H1 (cell line): ENCODE measurements at regions not wholly inside any gene's neighbourhood (a gene's known extent, or its start where the extent isn't known, plus 50 kb on each side); places are given as distances from the start of the nearest gene placed in this dataset.
A peak's percentile ranks its signal among the peaks of the same experiment; 100 is the strongest.

ENCODE experiments used
- CTCF ChIA-PET: fragments of 300-600 bp; sonication (Branson Sonifier 250); formaldehyde crosslinking; loops from one replicate; lab custom pipeline; 2021; ENCODE audit not compliant: partially characterized antibody; lab: Charles Lee
- POLR2A ChIA-PET: fragments of 300-600 bp; sonication (Branson Sonifier 250); formaldehyde crosslinking; loops from one replicate; lab custom pipeline; 2021; ENCODE audit warnings: inconsistent platforms; ENCODE audit not compliant: partially characterized antibody; lab: Charles Lee
- DNase-seq, 2 experiments: peaks; one replicate each; pipeline versions ENCODE4 v3.0.0 to v3.0.0-alpha.2; 2010 to 2022; ENCODE audit warnings: low spot score in 2 of 2, low read depth in 1 of 2, mixed read lengths in 1 of 2
- FAIRE-seq: peaks from 2 replicates; lab custom pipeline; 2011; peaks lifted over from hg19 to GRCh38; lab: Jason Lieb, UNC
- H2AFZ ChIP-seq: 2 replicates; pipeline ENCODE4 v1.8.1; 2012; ENCODE audit warnings: low read length, inconsistent platforms
- H2AK5ac ChIP-seq: 2 replicates; pipeline ENCODE4 v1.6.1; 2013; ENCODE audit warnings: low read depth, low read length
- H2BK120ac ChIP-seq: replicated peaks from 2 replicates; pipeline ENCODE3; 2013; ENCODE audit warnings: low read depth, low read length, inconsistent platforms
- H2BK12ac ChIP-seq: 2 replicates; pipeline ENCODE4 v1.6.1; 2013; ENCODE audit warnings: low read depth, low read length
- H2BK15ac ChIP-seq: 2 replicates; pipeline ENCODE4 v1.6.1; 2013; ENCODE audit warnings: low read length
- H2BK20ac ChIP-seq: 2 replicates; pipeline ENCODE4 v1.6.1; 2013; ENCODE audit warnings: low read length
- H2BK5ac ChIP-seq: 2 replicates; pipeline ENCODE4 v1.6.1; 2013; ENCODE audit warnings: low read depth, low read length
- H3K14ac ChIP-seq: 2 replicates; pipeline ENCODE4 v1.6.1; 2013; ENCODE audit warnings: inconsistent platforms; ENCODE audit not compliant: insufficient read length
- H3K18ac ChIP-seq: 2 replicates; pipeline ENCODE4 v1.6.1; 2013; ENCODE audit warnings: low read length; ENCODE audit errors: extremely low read depth
- H3K23ac ChIP-seq: 2 replicates; pipeline ENCODE4 v1.6.1; 2013; ENCODE audit warnings: inconsistent platforms; ENCODE audit not compliant: insufficient read length
- H3K23me2 ChIP-seq: 2 replicates; pipeline ENCODE4 v1.6.1; 2013; ENCODE audit warnings: low read depth, low read length
- H3K27ac ChIP-seq: 2 replicates; pipeline ENCODE4 v1.6.1; 2011; ENCODE audit warnings: low read depth, low read length, inconsistent platforms
- H3K27me3 ChIP-seq, 4 experiments: replicated peaks in 1 of 4; 1 replicate in 1 of 4; 2 replicates in 3 of 4; pipeline versions ENCODE4 v1.6.1 to v1.8.1; 2011 to 2013; ENCODE audit warnings: low read length in 3 of 4, mild to moderate bottlenecking in 3 of 4, inconsistent platforms in 2 of 4, mixed read lengths in 2 of 4, moderate library complexity in 1 of 4; ENCODE audit not compliant: control insufficient read depth in 3 of 4, insufficient read depth in 3 of 4; ENCODE audit errors: extremely low read depth in 1 of 4
- H3K36me3 ChIP-seq, 4 experiments: 2 replicates each; pipeline versions ENCODE4 v1.6.1 to v1.8.1; 2011 to 2013; ENCODE audit warnings: mild to moderate bottlenecking in 4 of 4, low read length in 3 of 4, moderate library complexity in 2 of 4, control low read depth in 1 of 4, inconsistent platforms in 1 of 4; ENCODE audit not compliant: insufficient read depth in 4 of 4, control insufficient read depth in 2 of 4
- H3K4ac ChIP-seq: replicated peaks from 2 replicates; pipeline ENCODE3; 2013; ENCODE audit warnings: low read length, low read depth, mixed read lengths, inconsistent platforms; ENCODE audit not compliant: insufficient read length
- H3K4me1 ChIP-seq, 4 experiments: replicated peaks in 1 of 4; 1 replicate in 1 of 4; 2 replicates in 3 of 4; pipeline versions ENCODE4 v1.6.1 to v1.8.1; 2011 to 2013; ENCODE audit warnings: low read length in 3 of 4, inconsistent platforms in 2 of 4, mixed read lengths in 1 of 4; ENCODE audit not compliant: insufficient read depth in 4 of 4, control insufficient read depth in 3 of 4
- H3K4me2 ChIP-seq, 2 experiments: 2 replicates each; pipeline versions ENCODE4 v1.6.1 to v1.8.1; 2011 to 2013; ENCODE audit warnings: low read depth in 2 of 2, low read length in 2 of 2, control low read depth in 1 of 2, inconsistent platforms in 1 of 2, mild to moderate bottlenecking in 1 of 2; ENCODE audit not compliant: insufficient read depth in 1 of 2
- H3K4me3 ChIP-seq, 4 experiments: fragments of 200-600, 300-600 bp in 1 of 4; sonication (generic), shearing (Covaris generic), sonication (Bioruptor Twin) in 1 of 4; 2 replicates each; pipeline versions ENCODE4 v1.5.1 to v1.8.1; 2011 to 2016; ENCODE audit warnings: low read length in 4 of 4, low read depth in 3 of 4, control low read depth in 2 of 4, inconsistent platforms in 2 of 4, mild to moderate bottlenecking in 2 of 4, mixed read lengths in 1 of 4, moderate library complexity in 1 of 4; ENCODE audit not compliant: insufficient read depth in 2 of 4; ENCODE audit errors: extremely low read depth in 1 of 4
- H3K56ac ChIP-seq: replicated peaks from 2 replicates; pipeline ENCODE3; 2013; ENCODE audit warnings: low read depth, mild to moderate bottlenecking, mixed read lengths, low read length, inconsistent platforms; ENCODE audit not compliant: insufficient read length
- H3K79me1 ChIP-seq: 2 replicates; pipeline ENCODE4 v1.6.1; 2013; ENCODE audit warnings: low read depth, low read length, control low read depth
- H3K79me2 ChIP-seq, 2 experiments: 2 replicates each; pipeline versions ENCODE4 v1.6.1 to v1.8.1; 2012 to 2013; ENCODE audit warnings: low read length in 2 of 2, mild to moderate bottlenecking in 2 of 2, inconsistent platforms in 1 of 2; ENCODE audit not compliant: insufficient read depth in 2 of 2, control insufficient read depth in 1 of 2
- H3K9ac ChIP-seq, 4 experiments: replicated peaks in 1 of 4; 1 replicate in 1 of 4; 2 replicates in 3 of 4; pipeline versions ENCODE4 v1.6.1 to v1.8.1; 2011 to 2013; ENCODE audit warnings: low read depth in 3 of 4, low read length in 3 of 4, control low read depth in 2 of 4, mild to moderate bottlenecking in 2 of 4, moderate library complexity in 2 of 4, inconsistent platforms in 1 of 4; ENCODE audit errors: extremely low read depth in 1 of 4
- H3K9me3 ChIP-seq, 2 experiments: 2 replicates each; pipeline versions ENCODE4 v1.6.1 to v1.8.1; 2012 to 2013; ENCODE audit warnings: mild to moderate bottlenecking in 2 of 2, moderate library complexity in 2 of 2, control low read depth in 1 of 2, inconsistent platforms in 1 of 2, low read depth in 1 of 2, low read length in 1 of 2, mixed read lengths in 1 of 2; ENCODE audit not compliant: insufficient read depth in 2 of 2
- H4K20me1 ChIP-seq, 2 experiments: replicated peaks in 1 of 2; 2 replicates each; pipeline versions ENCODE3 to v1.8.1; 2011 to 2013; ENCODE audit warnings: inconsistent platforms in 2 of 2, low read length in 2 of 2, mild to moderate bottlenecking in 1 of 2; ENCODE audit not compliant: insufficient read depth in 2 of 2, control insufficient read depth in 1 of 2
- H4K5ac ChIP-seq: 2 replicates; pipeline ENCODE4 v1.6.1; 2013; ENCODE audit warnings: low read length, low read depth, mixed read lengths, inconsistent platforms; ENCODE audit not compliant: insufficient read length
- H4K8ac ChIP-seq: 2 replicates; pipeline ENCODE4 v1.8.0; 2013; ENCODE audit warnings: mild to moderate bottlenecking, moderate library complexity, low read length, inconsistent platforms; ENCODE audit not compliant: insufficient read depth; ENCODE audit errors: extremely low read depth
- H4K91ac ChIP-seq: replicated peaks from 2 replicates; pipeline ENCODE3; 2013; ENCODE audit warnings: low read length, mixed read lengths, inconsistent platforms; ENCODE audit not compliant: insufficient read length
- POU5F1 ChIP-seq: IDR thresholded peaks from 2 replicates; pipeline ENCODE4 v1.6.1; 2011; ENCODE audit warnings: low read depth, mild to moderate bottlenecking, low read length, moderate library complexity
- WGBS, 2 experiments: shearing (Covaris generic) in 1 of 2; methylation state at CpG; one replicate each; pipeline versions ENCODE4 v1.1.6 to v1.1.7; 2013 to 2015; ENCODE audit warnings: low lambda C conversion rate in 2 of 2, mixed read lengths in 2 of 2, inconsistent platforms in 1 of 2, low coverage in 1 of 2, missing lambda C conversion rate in 1 of 2; ENCODE audit not compliant: insufficient replicate concordance in 2 of 2, insufficient coverage in 1 of 2, insufficient read length in 1 of 2; ENCODE audit errors: extremely low coverage in 1 of 2, missing lambda C conversion rate in 1 of 2; 5-methylcytosine and 5-hydroxymethylcytosine counted together

GRCh38 chr14:89619596-89619995 is 202.6 kb upstream of the FOXN3 start:
- H3K56ac ChIP-seq: peak overlapping the region; percentile 5
- no peak overlapping the region for H3K14ac ChIP-seq
- POLR2A ChIA-PET: interaction anchor here (0.9 to 1.8 kb wide), 3 partner anchors 10 to 155 kb away, joined by 3 to 5 read pairs (median 4); no protein-coding TSS in a partner anchor
- H3K23ac ChIP-seq: no peak overlapping the region
- CTCF ChIA-PET: interaction anchor here (0.8 to 1.0 kb wide), 2 partner anchors 33 to 77 kb away, joined by 3 to 4 read pairs; no protein-coding TSS in a partner anchor
- H3K23me2 ChIP-seq: peaks cover 5% of the 10 kb centered on the region
- peak overlapping the region; percentile 72; the same call in 1 of the 2 replicates for H3K18ac ChIP-seq
- DNase-seq: no peak
- no peak overlapping the region for H2AK5ac ChIP-seq
- H3K79me2 ChIP-seq: peaks cover 3 to 39% of the 10 kb centered on the region in 2 experiments; a peak in 3 of 4 replicates
- no peaks in the 10 kb centered on the region for H4K20me1 ChIP-seq
- H3K79me1 ChIP-seq: no peaks in the 10 kb centered on the region
- H2AFZ ChIP-seq: no peak overlapping the region
- H2BK15ac ChIP-seq: no peak overlapping the region
- no peak for TF ChIP-seq POU5F1
- TF ChIP-seq, all 59 proteins: peak for 0
- Histone ChIP-seq H4K8ac (no peak overlapping the region), H3K27ac (0 out of 2 replicates have a peak overlapping the region, but pooled peaks have one; percentile 28), H3K4me3 (peak overlapping the region; percentile 75 to 94 (median 81)), H4K5ac (peak overlapping the region; percentile 96), H3K36me3 (no peaks in the 10 kb centered on the region), H3K9me3 (no peaks in the 10 kb centered on the region), H3K9ac (peak overlapping the region in 2 of 4 experiments; percentile 31 to 40; a peak in 2 of 7 replicates), H2BK20ac (no peak overlapping the region; the same call in 1 of the 2 replicates), H4K91ac (peak overlapping the region; percentile 36), H2BK12ac (0 out of 2 replicates have a peak overlapping the region, but pooled peaks have one; percentile 93), H3K27me3 (no peaks in the 10 kb centered on the region; a peak in 1 of 7 replicates), H3K4ac (no peak overlapping the region), H3K4me1 (peaks cover 0 to 20% (median 15%) of the 10 kb centered on the region in 4 experiments; a peak in 5 of 7 replicates), H2BK120ac (peak overlapping the region; percentile 56), H2BK5ac (peak overlapping the region; percentile 98; the same call in 1 of the 2 replicates), H3K4me2 (peak overlapping the region; percentile 79 to 97)
- no peak for FAIRE-seq
- WGBS, 2 experiments: 2% methylated on average over 4 of the region's 4 CpGs; no CpG with 5 or more reads in 1 of the 2 experiments
